Mesenchymal stem cell (in vitro differentiated cells and primary cell): ENCODE measurements at regions not wholly inside any gene's neighbourhood (a gene's known extent, or its start where the extent isn't known, plus 50 kb on each side); places are given as distances from the start of the nearest gene placed in this dataset.

Experiments used
- DNase-seq: peaks from one replicate; pipeline ENCODE4 v3.0.0-alpha.2; 2013
- H2AFZ ChIP-seq: one replicate; pipeline ENCODE4 v1.6.1; 2013; ENCODE audit warnings: low read depth, mild to moderate bottlenecking, control low read depth, inconsistent platforms, low read length, moderate library complexity
- H2AK5ac ChIP-seq: 2 replicates; pipeline ENCODE4 v1.6.1; 2013; ENCODE audit warnings: low read length, moderate library complexity, mild to moderate bottlenecking, inconsistent platforms; ENCODE audit not compliant: severe bottlenecking
- H2BK120ac ChIP-seq: one replicate; pipeline ENCODE4 v1.6.1; 2013; ENCODE audit warnings: low read depth, mild to moderate bottlenecking, inconsistent platforms, low read length, moderate library complexity
- H2BK12ac ChIP-seq, 2 experiments: one replicate each; pipeline ENCODE4 v1.6.1; 2013; ENCODE audit warnings: inconsistent platforms in 2 of 2, low read length in 2 of 2, mild to moderate bottlenecking in 2 of 2, moderate library complexity in 2 of 2, control low read depth in 1 of 2
- H2BK15ac ChIP-seq: one replicate; pipeline ENCODE4 v1.6.1; 2013; ENCODE audit warnings: mild to moderate bottlenecking, low read depth, inconsistent platforms; ENCODE audit not compliant: poor library complexity, severe bottlenecking
- H2BK5ac ChIP-seq: 2 replicates; pipeline ENCODE4 v1.6.1; 2013; ENCODE audit warnings: low read depth, mild to moderate bottlenecking, low read length, control low read depth, inconsistent platforms; ENCODE audit not compliant: poor library complexity, severe bottlenecking
- H3K14ac ChIP-seq, 2 experiments: one replicate each; pipeline ENCODE4 v1.6.1; 2013; ENCODE audit warnings: inconsistent platforms in 2 of 2, low read length in 2 of 2, control low read depth in 1 of 2, mild to moderate bottlenecking in 1 of 2, moderate library complexity in 1 of 2
- H3K18ac ChIP-seq, 2 experiments: one replicate each; pipeline ENCODE4 v1.6.1; 2013; ENCODE audit warnings: inconsistent platforms in 2 of 2, low read length in 2 of 2, control low read depth in 1 of 2, low read depth in 1 of 2, mild to moderate bottlenecking in 1 of 2
- H3K23ac ChIP-seq, 2 experiments: one replicate each; pipeline ENCODE4 v1.6.1; 2013; ENCODE audit warnings: inconsistent platforms in 2 of 2, low read length in 2 of 2, mild to moderate bottlenecking in 2 of 2, moderate library complexity in 2 of 2, control low read depth in 1 of 2
- H3K27ac ChIP-seq: 2 replicates; pipeline ENCODE4 v1.5.1; 2013; ENCODE audit warnings: mild to moderate bottlenecking, moderate library complexity, low read length, control low read depth, inconsistent platforms; ENCODE audit not compliant: poor library complexity, severe bottlenecking
- H3K27me3 ChIP-seq, 2 experiments: 2 replicates each; pipeline versions ENCODE4 v1.6.1 to v1.7.0; 2013; ENCODE audit warnings: low read length in 2 of 2, mild to moderate bottlenecking in 2 of 2, moderate library complexity in 2 of 2, control low read depth in 1 of 2, inconsistent platforms in 1 of 2; ENCODE audit not compliant: control insufficient read depth in 1 of 2, insufficient read depth in 1 of 2
- H3K36me3 ChIP-seq, 2 experiments: 2 replicates each; pipeline versions ENCODE4 v1.6.1 to v1.7.0; 2013; ENCODE audit warnings: low read length in 2 of 2, control low read depth in 1 of 2, inconsistent platforms in 1 of 2, low read depth in 1 of 2, mild to moderate bottlenecking in 1 of 2; ENCODE audit not compliant: insufficient read depth in 2 of 2, control insufficient read depth in 1 of 2
- H3K4ac ChIP-seq, 2 experiments: one replicate each; pipeline ENCODE4 v1.6.1; 2013; ENCODE audit warnings: inconsistent platforms in 2 of 2, low read length in 2 of 2, mild to moderate bottlenecking in 2 of 2, moderate library complexity in 2 of 2, control low read depth in 1 of 2, low read depth in 1 of 2
- H3K4me1 ChIP-seq: 2 replicates; pipeline ENCODE4 v1.6.1; 2013; ENCODE audit warnings: low read depth, low read length, control low read depth; ENCODE audit not compliant: control insufficient read depth, insufficient read depth
- H3K4me2 ChIP-seq: 2 replicates; pipeline ENCODE4 v1.6.1; 2013; ENCODE audit warnings: low read length, mild to moderate bottlenecking, inconsistent platforms; ENCODE audit not compliant: poor library complexity, severe bottlenecking
- H3K4me3 ChIP-seq, 2 experiments: 2 replicates each; pipeline versions ENCODE4 v1.5.1 to v1.7.0; 2013; ENCODE audit warnings: low read length in 2 of 2, mild to moderate bottlenecking in 2 of 2, control low read depth in 1 of 2, low read depth in 1 of 2; ENCODE audit not compliant: insufficient read depth in 1 of 2
- H3K79me1 ChIP-seq: replicated peaks from 2 replicates; pipeline ENCODE4 v1.6.1; 2013; ENCODE audit warnings: mild to moderate bottlenecking, control low read depth, low read length, inconsistent platforms; ENCODE audit not compliant: poor library complexity, severe bottlenecking
- H3K9ac ChIP-seq: 2 replicates; pipeline ENCODE4 v1.7.0; 2013; ENCODE audit warnings: mild to moderate bottlenecking, low read length, moderate library complexity
- H3K9me3 ChIP-seq: 2 replicates; pipeline ENCODE4 v1.7.0; 2013; ENCODE audit warnings: mild to moderate bottlenecking, low read length; ENCODE audit not compliant: control insufficient read depth
- H4K8ac ChIP-seq: one replicate; pipeline ENCODE4 v1.6.1; 2013; ENCODE audit warnings: inconsistent platforms, mild to moderate bottlenecking, low read length, moderate library complexity
- H4K91ac ChIP-seq: one replicate; pipeline ENCODE4 v1.6.1; 2013; ENCODE audit warnings: mild to moderate bottlenecking, low read length, inconsistent platforms
- WGBS: methylation state at CpG from one replicate; pipeline ENCODE4 v1.1.7; 2013; ENCODE audit warnings: mixed read lengths; 5-methylcytosine and 5-hydroxymethylcytosine counted together

DNA sequence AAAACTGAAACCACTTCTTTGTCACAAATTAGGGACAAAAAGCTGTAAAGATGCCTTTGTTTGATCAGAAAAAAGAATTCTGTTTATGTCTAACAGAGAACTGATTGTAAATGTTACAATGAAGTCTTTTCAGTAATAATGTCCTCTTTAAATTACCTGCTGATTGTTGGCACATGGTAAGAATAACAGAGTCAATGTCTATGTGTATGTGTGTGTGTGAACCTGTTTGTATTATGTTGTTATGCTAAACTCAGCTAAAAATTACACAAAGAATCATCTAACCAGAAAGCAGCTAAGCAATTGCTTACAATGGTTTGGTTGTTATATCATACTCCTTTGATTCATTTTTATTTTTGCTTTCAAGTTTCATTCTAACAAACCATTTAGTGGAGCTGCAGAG lies 159.1 kb upstream of the PDZRN3 start:
- no peak overlapping the region for H4K8ac ChIP-seq
- no peak overlapping the region for H3K27ac ChIP-seq
- no peak overlapping the region for H2BK12ac ChIP-seq
- no peak overlapping the region for H2BK5ac ChIP-seq
- no peak overlapping the region for H3K4me2 ChIP-seq
- H3K27me3 ChIP-seq: no peaks in the 10 kb centered on the region
- no peak overlapping the region for H3K18ac ChIP-seq
- H3K23ac ChIP-seq: no peak overlapping the region
- no peak overlapping the region for H3K4me3 ChIP-seq
- H2AK5ac ChIP-seq: no peak overlapping the region
- no peak for DNase-seq
- H3K9ac ChIP-seq: no peak overlapping the region
- peaks cover 2% of the 10 kb centered on the region for H3K4me1 ChIP-seq
- no peak overlapping the region for H2BK15ac ChIP-seq
- no peak overlapping the region for H3K4ac ChIP-seq
- no peak overlapping the region for H3K14ac ChIP-seq
- no peak overlapping the region for H2BK120ac ChIP-seq
- H3K9me3 ChIP-seq: no peaks in the 10 kb centered on the region
- H3K36me3 ChIP-seq: no peaks in the 10 kb centered on the region
- H4K91ac ChIP-seq: no peak overlapping the region
- H3K79me1 ChIP-seq: no peaks in the 10 kb centered on the region
- no peak overlapping the region for H2AFZ ChIP-seq

DNA sequence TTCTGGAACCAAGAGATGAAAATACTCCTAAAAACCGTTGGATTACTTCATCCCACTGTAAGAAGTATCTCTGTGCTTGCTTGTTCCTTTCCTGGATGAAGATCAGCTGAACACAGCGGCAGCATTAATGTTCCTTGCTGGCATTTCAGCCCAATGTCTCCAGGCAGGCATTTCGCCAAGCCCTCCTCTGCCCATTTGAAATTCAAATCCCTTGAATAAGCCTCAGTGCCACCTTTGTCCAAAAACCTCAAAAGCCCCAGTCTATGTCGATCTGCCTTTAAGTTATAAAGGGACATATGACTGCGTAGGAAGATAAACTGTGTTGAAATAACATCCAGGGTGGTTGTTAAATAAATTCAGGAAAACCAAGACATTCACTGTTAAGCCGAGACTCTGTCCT lies 156.8 kb upstream of the PDZRN3 start:
- Histone ChIP-seq H3K27ac (no peak overlapping the region), H3K27me3 (no peaks in the 10 kb centered on the region), H3K4me2 (no peak overlapping the region), H4K8ac (no peak overlapping the region), H3K18ac (no peak overlapping the region), H3K23ac (no peak overlapping the region), H3K9ac (no peak overlapping the region), H2BK12ac (no peak overlapping the region), H4K91ac (no peak overlapping the region), H3K4me3 (no peak overlapping the region), H3K9me3 (no peaks in the 10 kb centered on the region), H3K36me3 (no peaks in the 10 kb centered on the region), H3K4ac (no peak overlapping the region), H3K4me1 (peaks cover under 1% of the 10 kb centered on the region), H2AFZ (no peak overlapping the region), H3K79me1 (no peaks in the 10 kb centered on the region), H2BK5ac (no peak overlapping the region), H2BK15ac (no peak overlapping the region), H3K14ac (no peak overlapping the region), H2AK5ac (no peak overlapping the region), H2BK120ac (no peak overlapping the region)
- 86% methylated on average over 5 of the region's 6 CpGs for WGBS
- no peak for DNase-seq

DNA sequence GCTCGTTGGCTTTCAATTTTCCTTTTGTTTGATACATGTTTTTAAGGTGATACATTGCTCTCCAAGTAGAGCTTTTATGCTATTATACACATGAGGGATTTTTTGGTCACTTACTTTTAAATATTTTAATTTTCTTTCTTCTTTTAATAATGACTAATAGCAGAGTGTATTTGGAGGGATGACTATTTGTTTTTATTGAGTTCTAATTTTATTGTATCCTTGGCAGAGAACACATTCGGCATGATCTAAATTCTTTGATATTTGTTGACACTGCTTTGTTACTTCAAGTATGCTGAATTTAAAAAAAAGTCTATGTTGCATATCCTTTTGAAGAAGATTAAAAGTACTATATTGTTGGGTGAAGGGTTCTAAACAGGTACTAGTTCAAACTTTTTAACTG lies 149.9 kb upstream of the PDZRN3 start:
- Histone ChIP-seq H3K4me1 (no peaks in the 10 kb centered on the region), H4K8ac (no peak overlapping the region), H2AFZ (no peak overlapping the region), H3K4ac (no peak overlapping the region), H3K9me3 (peaks cover 14% of the 10 kb centered on the region), H2BK12ac (no peak overlapping the region), H3K27ac (no peak overlapping the region), H3K36me3 (no peaks in the 10 kb centered on the region), H3K9ac (no peak overlapping the region), H3K4me3 (no peak overlapping the region), H3K23ac (no peak overlapping the region), H2AK5ac (no peak overlapping the region), H2BK5ac (no peak overlapping the region), H4K91ac (no peak overlapping the region), H3K14ac (no peak overlapping the region), H3K27me3 (no peaks in the 10 kb centered on the region), H3K79me1 (no peaks in the 10 kb centered on the region), H2BK120ac (no peak overlapping the region), H3K4me2 (no peak overlapping the region), H2BK15ac (no peak overlapping the region), H3K18ac (no peak overlapping the region)
- WGBS: 92% methylated on average over 1 of the region's 2 CpGs
- DNase-seq: no peak

DNA sequence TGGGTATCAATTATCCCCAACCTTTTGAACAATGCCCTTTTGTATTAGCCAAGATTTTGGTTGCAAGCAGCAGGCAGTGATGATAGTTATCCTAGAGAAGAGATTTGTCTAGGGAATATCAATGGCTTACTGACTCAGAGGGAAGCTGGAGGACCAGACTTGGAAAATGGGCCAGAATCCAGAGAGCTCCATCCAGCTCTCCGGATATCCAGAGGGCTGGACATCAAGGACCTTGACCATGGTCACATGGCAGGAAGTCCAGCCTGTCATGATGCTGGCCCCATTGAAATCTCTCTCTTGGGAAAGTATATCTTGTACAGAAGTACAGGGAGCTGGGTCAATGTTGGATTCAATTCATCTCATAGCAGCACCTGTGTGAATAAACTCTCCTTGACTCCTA lies 148.5 kb upstream of the PDZRN3 start:
- H3K27me3 ChIP-seq: no peaks in the 10 kb centered on the region
- no peak overlapping the region for H3K4me2 ChIP-seq
- no peak overlapping the region for H3K4me3 ChIP-seq
- H3K79me1 ChIP-seq: no peaks in the 10 kb centered on the region
- no peak for DNase-seq
- H3K4ac ChIP-seq: no peak overlapping the region
- H2BK120ac ChIP-seq: no peak overlapping the region
- no peak overlapping the region for H3K27ac ChIP-seq
- no peak overlapping the region for H2BK12ac ChIP-seq
- no peak overlapping the region for H3K18ac ChIP-seq
- no peak overlapping the region for H4K91ac ChIP-seq
- no peak overlapping the region for H2AFZ ChIP-seq
- no peak overlapping the region for H3K9ac ChIP-seq
- H4K8ac ChIP-seq: no peak overlapping the region
- H3K9me3 ChIP-seq: peaks cover 14% of the 10 kb centered on the region
- H3K36me3 ChIP-seq: no peaks in the 10 kb centered on the region
- H3K23ac ChIP-seq: no peak overlapping the region
- H3K4me1 ChIP-seq: no peaks in the 10 kb centered on the region
- H2AK5ac ChIP-seq: no peak overlapping the region
- H2BK5ac ChIP-seq: no peak overlapping the region
- no peak overlapping the region for H2BK15ac ChIP-seq
- 93% methylated on average over 1 of the region's 1 CpG for WGBS
- H3K14ac ChIP-seq: no peak overlapping the region
